ENCODE measurements at regions not wholly inside any gene's neighbourhood (a gene's known extent, or its start where the extent isn't known, plus 50 kb on each side); places are given as distances from the start of the nearest gene placed in this dataset.

- H3K4me3 Mint-ChIP-seq, result no peak overlapping the region
- H3K4me1 Mint-ChIP-seq, result peaks cover 7% of the 10 kb centered on the region
- peaks cover 2% of the 10 kb centered on the region for H3K27me3 Mint-ChIP-seq (ENCODE audit: insufficient read depth)
- H3K36me3 Mint-ChIP-seq (ENCODE audit: low read depth), result no peaks in the 10 kb centered on the region
- Histone ChIP-seq H3K4me3 (ENCODE audit: low read length) (no peak overlapping the region), H3K9ac (ENCODE audit: extremely low read depth, low read length, poor library complexity, severe bottlenecking) (no peak overlapping the region), H3K36me3 (ENCODE audit: control insufficient read depth, insufficient read depth, low read length) (no peaks in the 10 kb centered on the region), H3K27me3 (ENCODE audit: control insufficient read depth, insufficient read depth, low read length, poor library complexity, severe bottlenecking) (no peaks in the 10 kb centered on the region), H3K9me3 (ENCODE audit: control insufficient read depth, low read length) (no peaks in the 10 kb centered on the region), H3K4me1 (ENCODE audit: control insufficient read depth, insufficient read depth, low read length) (no peaks in the 10 kb centered on the region), H3K27ac (ENCODE audit: low read depth, low read length) (no peak overlapping the region)
- peaks cover 3% of the 10 kb centered on the region for H3K9me3 Mint-ChIP-seq
- H3K27ac Mint-ChIP-seq, result no peak overlapping the region
- no peak for TF ChIP-seq CTCF (conservative IDR thresholded peaks at IDR 0.05)
- WGBS, 2 experiments (ENCODE audit: insufficient coverage in 1 of 2, insufficient read length in 1 of 2), result 85 to 89% methylated on average over 5 to 7 of the region's 7 CpGs
- DNase-seq, result no peak
Observed at GRCh38 chr6:4356899-4357659, 221.7 kb upstream of the ECI2 start.

GRCh38 chr6:4355241-4355640 is 219.9 kb upstream of the ECI2 start:
- Histone ChIP-seq H3K9me3 (ENCODE audit: control insufficient read depth, low read length) (no peaks in the 10 kb centered on the region), H3K9ac (ENCODE audit: extremely low read depth, low read length, poor library complexity, severe bottlenecking) (no peak overlapping the region), H3K27me3 (ENCODE audit: control insufficient read depth, insufficient read depth, low read length, poor library complexity, severe bottlenecking) (no peaks in the 10 kb centered on the region), H3K36me3 (ENCODE audit: control insufficient read depth, insufficient read depth, low read length) (no peaks in the 10 kb centered on the region), H3K4me1 (ENCODE audit: control insufficient read depth, insufficient read depth, low read length) (no peaks in the 10 kb centered on the region), H3K4me3 (ENCODE audit: low read length) (no peak overlapping the region), H3K27ac (ENCODE audit: low read depth, low read length) (no peak overlapping the region)
- TF ChIP-seq CTCF (conservative IDR thresholded peaks at IDR 0.05), result no peak
- peaks cover 2% of the 10 kb centered on the region for H3K27me3 Mint-ChIP-seq (ENCODE audit: insufficient read depth)
- no peak for DNase-seq
- peaks cover 7% of the 10 kb centered on the region for H3K4me1 Mint-ChIP-seq
- peaks cover 3% of the 10 kb centered on the region for H3K9me3 Mint-ChIP-seq
- no peaks in the 10 kb centered on the region for H3K36me3 Mint-ChIP-seq (ENCODE audit: low read depth)
- no peak overlapping the region for H3K4me3 Mint-ChIP-seq
- peak overlapping the region; percentile 31 for H3K27ac Mint-ChIP-seq
- 59 to 68% methylated on average over 5 of the region's 5 CpGs for WGBS, 2 experiments (ENCODE audit: insufficient coverage in 1 of 2, insufficient read length in 1 of 2)

- DNase-seq, result no peak
- Histone ChIP-seq H3K9ac (ENCODE audit: extremely low read depth, low read length, poor library complexity, severe bottlenecking) (no peak overlapping the region), H3K27ac (ENCODE audit: low read depth, low read length) (no peak overlapping the region), H3K36me3 (ENCODE audit: control insufficient read depth, insufficient read depth, low read length) (no peaks in the 10 kb centered on the region), H3K4me1 (ENCODE audit: control insufficient read depth, insufficient read depth, low read length) (no peaks in the 10 kb centered on the region), H3K9me3 (ENCODE audit: control insufficient read depth, low read length) (no peaks in the 10 kb centered on the region), H3K4me3 (ENCODE audit: low read length) (no peak overlapping the region), H3K27me3 (ENCODE audit: control insufficient read depth, insufficient read depth, low read length, poor library complexity, severe bottlenecking) (no peaks in the 10 kb centered on the region)
- WGBS, 2 experiments (ENCODE audit: insufficient coverage in 1 of 2, insufficient read length in 1 of 2), result 78 to 83% methylated on average over 2 to 7 of the region's 7 CpGs
- Mint-ChIP-seq H3K27me3 (ENCODE audit: insufficient read depth) (peaks cover 2% of the 10 kb centered on the region), H3K4me3 (no peak overlapping the region), H3K27ac (no peak overlapping the region), H3K36me3 (ENCODE audit: low read depth) (no peaks in the 10 kb centered on the region), H3K4me1 (peaks cover 7% of the 10 kb centered on the region), H3K9me3 (peaks cover 3% of the 10 kb centered on the region)
- peak; percentile 45 for TF ChIP-seq CTCF (conservative IDR thresholded peaks at IDR 0.05)
Observed at GRCh38 chr6:4354181-4354580, 218.8 kb upstream of the ECI2 start.

All from endodermal cell (in vitro differentiated cells).